Parathyroid adenoma (tissue), 2 donors: ENCODE measurements at regions not wholly inside any gene's neighbourhood (a gene's known extent, or its start where the extent isn't known, plus 50 kb on each side); places are given as distances from the start of the nearest gene placed in this dataset.

Source experiments
- H2AFZ ChIP-seq: fragments of 300-600 bp; sonication (generic); one replicate; pipeline ENCODE4 v1.7.0; 2017; ENCODE audit warnings: antibody characterized with exemption, mild to moderate bottlenecking
- H3K27ac ChIP-seq: fragments of 300-600 bp; sonication (generic); one replicate; pipeline ENCODE4 v1.7.0; 2017
- H3K27me3 ChIP-seq: fragments of 300-600 bp; sonication (generic); one replicate; pipeline ENCODE4 v1.7.0; 2017; ENCODE audit warnings: low read length; ENCODE audit not compliant: control insufficient read depth, insufficient read depth
- H3K36me3 ChIP-seq: fragments of 300-600 bp; sonication (generic); one replicate; pipeline ENCODE4 v1.7.0; 2017; ENCODE audit warnings: low read length; ENCODE audit not compliant: control insufficient read depth, insufficient read depth
- H3K4me1 ChIP-seq: fragments of 300-600 bp; sonication (generic); one replicate; pipeline ENCODE4 v1.7.0; 2017; ENCODE audit warnings: control low read depth
- H3K4me2 ChIP-seq: fragments of 300-600 bp; sonication (generic); one replicate; pipeline ENCODE4 v1.7.0; 2017; ENCODE audit warnings: low read length
- H3K4me3 ChIP-seq: fragments of 300-600 bp; sonication (generic); one replicate; pipeline ENCODE4 v1.7.0; 2017; ENCODE audit warnings: low read depth, low read length
- H3K79me2 ChIP-seq: fragments of 300-600 bp; sonication (generic); one replicate; pipeline ENCODE4 v1.7.0; 2017; ENCODE audit warnings: control low read depth
- H3K9ac ChIP-seq: fragments of 300-600 bp; sonication (generic); one replicate; pipeline ENCODE4 v1.7.0; 2017; ENCODE audit warnings: mild to moderate bottlenecking
- H3K9me3 ChIP-seq: fragments of 300-600 bp; sonication (generic); one replicate; pipeline ENCODE4 v1.7.0; 2017; ENCODE audit warnings: low read length; ENCODE audit not compliant: control insufficient read depth
- TF ChIP-seq, protein P1 (sequence below): fragments of 300-600 bp; sonication (generic); IDR thresholded peaks from one replicate; pipeline ENCODE4 v1.7.0; 2017; ENCODE audit warnings: antibody characterized with exemption, mild to moderate bottlenecking
- donor health status: primary hyperparathyroidism.

DNA sequence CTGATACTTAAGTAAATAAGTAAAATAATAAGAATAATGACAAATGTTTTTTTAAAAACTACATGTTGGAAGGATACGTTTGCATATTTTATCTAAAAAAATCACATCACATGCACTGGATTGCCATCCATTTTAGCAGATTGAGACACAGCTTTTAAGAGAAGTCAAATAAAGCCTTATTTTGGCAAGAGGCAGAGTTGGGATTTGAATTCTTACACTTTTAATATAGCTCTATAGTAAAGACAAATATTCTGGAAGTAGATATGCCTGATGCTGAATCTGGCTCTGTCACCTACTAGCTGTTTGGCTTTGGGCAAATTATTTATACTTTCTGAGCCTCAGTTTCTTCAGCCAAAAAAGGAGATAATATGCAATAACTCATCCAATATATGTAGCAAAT lies 386.4 kb downstream of the ETV1 start:
- H3K4me2 ChIP-seq: no peak overlapping the region
- H3K4me1 ChIP-seq: no peaks in the 10 kb centered on the region
- H3K4me3 ChIP-seq: no peak overlapping the region
- H2AFZ ChIP-seq: no peak overlapping the region
- no peaks in the 10 kb centered on the region for H3K79me2 ChIP-seq
- H3K9me3 ChIP-seq: no peaks in the 10 kb centered on the region
- H3K36me3 ChIP-seq: no peaks in the 10 kb centered on the region
- H3K27ac ChIP-seq: no peak overlapping the region
- H3K27me3 ChIP-seq: no peaks in the 10 kb centered on the region
- H3K9ac ChIP-seq: no peak overlapping the region
- TF ChIP-seq, protein P1, sequence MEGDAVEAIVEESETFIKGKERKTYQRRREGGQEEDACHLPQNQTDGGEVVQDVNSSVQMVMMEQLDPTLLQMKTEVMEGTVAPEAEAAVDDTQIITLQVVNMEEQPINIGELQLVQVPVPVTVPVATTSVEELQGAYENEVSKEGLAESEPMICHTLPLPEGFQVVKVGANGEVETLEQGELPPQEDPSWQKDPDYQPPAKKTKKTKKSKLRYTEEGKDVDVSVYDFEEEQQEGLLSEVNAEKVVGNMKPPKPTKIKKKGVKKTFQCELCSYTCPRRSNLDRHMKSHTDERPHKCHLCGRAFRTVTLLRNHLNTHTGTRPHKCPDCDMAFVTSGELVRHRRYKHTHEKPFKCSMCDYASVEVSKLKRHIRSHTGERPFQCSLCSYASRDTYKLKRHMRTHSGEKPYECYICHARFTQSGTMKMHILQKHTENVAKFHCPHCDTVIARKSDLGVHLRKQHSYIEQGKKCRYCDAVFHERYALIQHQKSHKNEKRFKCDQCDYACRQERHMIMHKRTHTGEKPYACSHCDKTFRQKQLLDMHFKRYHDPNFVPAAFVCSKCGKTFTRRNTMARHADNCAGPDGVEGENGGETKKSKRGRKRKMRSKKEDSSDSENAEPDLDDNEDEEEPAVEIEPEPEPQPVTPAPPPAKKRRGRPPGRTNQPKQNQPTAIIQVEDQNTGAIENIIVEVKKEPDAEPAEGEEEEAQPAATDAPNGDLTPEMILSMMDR: no peak

DNA sequence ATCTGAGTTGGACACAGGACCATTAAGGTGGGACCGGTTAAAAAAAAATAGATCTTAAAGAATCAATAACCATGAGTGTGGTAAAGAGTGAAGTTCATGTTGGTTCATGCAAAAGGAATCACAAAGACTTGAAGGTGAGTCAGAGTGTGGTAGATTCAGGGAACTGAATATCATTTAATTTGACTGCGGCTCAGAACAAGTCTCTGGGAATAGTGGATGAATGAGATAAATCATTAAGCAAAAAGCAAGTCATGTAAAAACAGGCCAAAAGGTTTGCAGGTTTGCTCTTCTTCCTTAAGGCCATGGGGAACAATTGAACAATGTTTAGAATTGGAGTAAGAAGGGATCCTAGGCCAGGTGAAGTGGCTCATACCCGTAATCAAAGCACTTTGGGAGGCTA lies 385.8 kb downstream of the ETV1 start:
- H2AFZ ChIP-seq: no peak overlapping the region
- H3K9me3 ChIP-seq: no peaks in the 10 kb centered on the region
- no peaks in the 10 kb centered on the region for H3K36me3 ChIP-seq
- no peak overlapping the region for H3K4me3 ChIP-seq
- H3K27ac ChIP-seq: no peak overlapping the region
- no peaks in the 10 kb centered on the region for H3K27me3 ChIP-seq
- no peak overlapping the region for H3K4me2 ChIP-seq
- H3K9ac ChIP-seq: no peak overlapping the region
- TF ChIP-seq, protein P1: no peak
- no peaks in the 10 kb centered on the region for H3K79me2 ChIP-seq
- no peaks in the 10 kb centered on the region for H3K4me1 ChIP-seq

DNA sequence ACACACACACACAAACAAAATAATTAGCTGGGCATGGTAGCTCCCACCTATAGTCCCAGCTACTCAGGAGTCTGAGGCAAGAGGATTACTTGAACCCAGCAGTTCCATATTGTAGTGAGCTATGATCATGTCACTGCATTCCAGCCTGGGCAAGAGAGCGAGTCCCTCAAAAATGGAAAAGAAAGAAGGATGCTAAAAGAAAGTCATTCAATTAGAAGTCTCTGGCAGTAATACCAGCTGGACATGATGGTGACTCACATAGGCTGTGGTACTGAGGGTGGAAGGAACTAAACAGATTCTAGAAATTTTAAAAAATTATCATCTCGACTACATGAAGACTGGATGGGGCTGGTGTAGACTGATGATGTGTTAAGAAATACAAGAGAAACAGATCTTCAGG lies 385.3 kb downstream of the ETV1 start:
- Histone ChIP-seq H3K27me3 (no peaks in the 10 kb centered on the region), H3K4me3 (no peak overlapping the region), H3K9ac (no peak overlapping the region), H3K9me3 (no peaks in the 10 kb centered on the region), H3K36me3 (no peaks in the 10 kb centered on the region), H2AFZ (no peak overlapping the region), H3K27ac (no peak overlapping the region), H3K79me2 (no peaks in the 10 kb centered on the region), H3K4me2 (no peak overlapping the region), H3K4me1 (no peaks in the 10 kb centered on the region)
- TF ChIP-seq, protein P1: no peak

DNA sequence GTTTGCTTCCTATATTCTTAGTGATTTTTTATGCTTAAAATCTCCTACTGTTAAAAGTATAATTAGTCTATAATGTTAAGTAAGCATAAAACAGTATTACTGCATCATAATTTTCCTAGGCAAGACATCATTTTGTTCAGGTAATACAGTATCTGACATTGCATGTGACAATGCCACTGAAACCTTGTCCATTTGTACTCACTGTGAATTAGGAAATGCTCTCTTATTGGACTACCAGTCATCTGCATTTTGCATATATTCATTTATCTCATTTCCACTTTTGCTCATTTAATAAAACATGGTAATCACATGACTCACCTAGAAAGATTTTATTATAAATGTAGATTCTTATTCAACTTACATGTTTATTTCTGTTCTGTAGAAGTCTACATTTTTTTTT lies 379.1 kb downstream of the ETV1 start:
- H3K9ac ChIP-seq: no peak overlapping the region
- TF ChIP-seq, protein P1: no peak
- H3K4me2 ChIP-seq: no peak overlapping the region
- no peaks in the 10 kb centered on the region for H3K27me3 ChIP-seq
- no peaks in the 10 kb centered on the region for H3K9me3 ChIP-seq
- H3K4me1 ChIP-seq: no peaks in the 10 kb centered on the region
- H3K36me3 ChIP-seq: no peaks in the 10 kb centered on the region
- H3K79me2 ChIP-seq: no peaks in the 10 kb centered on the region
- no peak overlapping the region for H3K27ac ChIP-seq
- no peak overlapping the region for H3K4me3 ChIP-seq
- no peak overlapping the region for H2AFZ ChIP-seq

DNA sequence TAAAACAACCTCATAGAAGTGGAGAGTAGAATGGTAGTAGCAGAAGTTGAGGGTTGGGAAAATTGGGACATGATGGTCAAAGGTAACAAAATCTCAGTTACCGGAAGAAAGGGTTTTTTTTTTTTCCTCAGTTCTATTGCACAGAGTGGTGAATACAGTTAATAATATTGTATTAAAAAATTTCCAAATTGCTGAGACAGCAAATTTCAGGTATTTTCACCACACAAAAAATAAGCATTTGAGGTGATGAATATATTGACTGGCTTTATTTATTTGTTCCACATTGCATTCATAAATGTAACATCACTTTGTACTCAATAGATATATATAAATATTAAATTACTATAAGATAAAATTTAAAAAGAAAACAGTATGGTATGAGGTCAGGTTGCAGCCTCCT lies 373.8 kb downstream of the ETV1 start:
- Histone ChIP-seq H3K4me2 (no peak overlapping the region), H3K79me2 (no peaks in the 10 kb centered on the region)

More for the DNA sequence above, 373.8 kb downstream of the ETV1 start:
- no peaks in the 10 kb centered on the region for H3K9me3 ChIP-seq
- no peak overlapping the region for H3K9ac ChIP-seq
- H2AFZ ChIP-seq: no peak overlapping the region
- H3K27me3 ChIP-seq: no peaks in the 10 kb centered on the region
- H3K4me3 ChIP-seq: no peak overlapping the region
- H3K4me1 ChIP-seq: no peaks in the 10 kb centered on the region
- no peaks in the 10 kb centered on the region for H3K36me3 ChIP-seq
- TF ChIP-seq, protein P1: no peak
- no peak overlapping the region for H3K27ac ChIP-seq
